DND-41 (cell line): ENCODE measurements at regions not wholly inside any gene's neighbourhood (a gene's known extent, or its start where the extent isn't known, plus 50 kb on each side); places are given as distances from the start of the nearest gene placed in this dataset.

Source experiments
- ATAC-seq: fragments of 200-7000 bp; cut with Tn5 transposase; 3 replicates; pipeline ENCODE4 v1.9.1; 2021; ENCODE audit warnings: low read depth; ENCODE audit not compliant: insufficient read depth
- DNase-seq: peaks from one replicate; pipeline ENCODE4 v3.0.0-alpha.2; 2020
- H2AFZ ChIP-seq: 2 replicates; pipeline ENCODE4 v1.6.0; 2012; ENCODE audit warnings: low read depth, low read length
- H3K27ac ChIP-seq: 2 replicates; pipeline ENCODE4 v1.5.1; 2012; ENCODE audit warnings: low read length, inconsistent platforms
- H3K27me3 ChIP-seq: fragments of 200-600 bp; sonication (generic); 2 replicates; pipeline ENCODE4 v1.6.0; 2012; ENCODE audit warnings: low read length, mild to moderate bottlenecking, inconsistent platforms; ENCODE audit not compliant: insufficient read depth, poor library complexity
- H3K36me3 ChIP-seq: 2 replicates; pipeline ENCODE4 v1.5.1; 2012; ENCODE audit warnings: low read length, inconsistent platforms; ENCODE audit not compliant: insufficient read depth
- H3K4me1 ChIP-seq: 2 replicates; pipeline ENCODE4 v1.5.1; 2012; ENCODE audit warnings: mild to moderate bottlenecking, low read length; ENCODE audit not compliant: insufficient read depth
- H3K4me2 ChIP-seq: 2 replicates; pipeline ENCODE4 v1.6.0; 2012; ENCODE audit warnings: mild to moderate bottlenecking, moderate library complexity, low read length, inconsistent platforms; ENCODE audit not compliant: insufficient read depth
- H3K4me3 ChIP-seq, 2 experiments: fragments of 200-600 bp in 1 of 2; shearing (Covaris generic) in 1 of 2; 2 replicates each; pipeline ENCODE4 v1.5.1; 2012 to 2016; ENCODE audit warnings: inconsistent platforms in 2 of 2, low read length in 2 of 2, mild to moderate bottlenecking in 2 of 2, low read depth in 1 of 2, moderate library complexity in 1 of 2
- H3K79me2 ChIP-seq: 2 replicates; pipeline ENCODE4 v1.6.0; 2012; ENCODE audit warnings: low read length, inconsistent platforms; ENCODE audit not compliant: insufficient read depth
- H3K9ac ChIP-seq: 2 replicates; pipeline ENCODE4 v1.6.0; 2012; ENCODE audit warnings: low read depth, mild to moderate bottlenecking, inconsistent platforms, low read length, moderate library complexity
- H3K9me3 ChIP-seq: 2 replicates; pipeline ENCODE4 v1.5.1; 2012; ENCODE audit warnings: low read length, moderate library complexity, mild to moderate bottlenecking, inconsistent platforms; ENCODE audit not compliant: insufficient read depth, severe bottlenecking
- H4K20me1 ChIP-seq: 2 replicates; pipeline ENCODE4 v1.6.0; 2012; ENCODE audit warnings: low read length; ENCODE audit not compliant: insufficient read depth
- EZH2 ChIP-seq: IDR thresholded peaks from 3 replicates; pipeline ENCODE4 v1.6.1; 2012; ENCODE audit warnings: borderline replicate concordance, low read depth, mild to moderate bottlenecking, moderate library complexity, low read length, inconsistent platforms; ENCODE audit not compliant: severe bottlenecking
- TF ChIP-seq, protein P1 (sequence below): IDR thresholded peaks from 2 replicates; pipeline ENCODE4 v1.5.1; 2012; ENCODE audit warnings: borderline replicate concordance, low read length, moderate library complexity, mild to moderate bottlenecking; ENCODE audit not compliant: poor library complexity, severe bottlenecking; ENCODE audit errors: extremely low read depth

DNA sequence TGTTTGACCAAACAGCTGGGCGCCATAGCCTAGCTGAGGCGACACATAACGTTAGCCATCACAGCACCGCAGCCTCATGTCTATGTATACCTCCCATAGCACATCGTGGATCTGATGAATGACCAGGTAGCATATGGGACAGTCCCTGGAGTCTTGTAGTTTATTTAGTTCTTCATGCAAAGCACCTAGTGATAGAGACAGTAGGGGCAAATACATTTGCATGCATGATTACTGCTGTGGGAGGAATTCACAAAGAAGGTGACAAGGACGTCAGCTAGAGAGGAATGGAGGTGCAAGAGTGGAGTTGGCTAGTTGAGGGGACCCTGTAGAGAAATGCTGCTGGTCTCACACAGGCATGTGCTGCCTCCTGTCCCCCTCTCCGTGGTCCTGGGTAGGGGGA is 478.9 kb upstream of the HS6ST1 start:
- no peak overlapping the region for H3K4me3 ChIP-seq
- H3K4me1 ChIP-seq = no peaks in the 10 kb centered on the region
- no peak overlapping the region for H3K4me2 ChIP-seq
- H3K79me2 ChIP-seq = no peaks in the 10 kb centered on the region
- H3K9ac ChIP-seq = no peak overlapping the region
- no peaks in the 10 kb centered on the region for H3K27me3 ChIP-seq
- ATAC-seq = no peak
- TF ChIP-seq, protein P1, sequence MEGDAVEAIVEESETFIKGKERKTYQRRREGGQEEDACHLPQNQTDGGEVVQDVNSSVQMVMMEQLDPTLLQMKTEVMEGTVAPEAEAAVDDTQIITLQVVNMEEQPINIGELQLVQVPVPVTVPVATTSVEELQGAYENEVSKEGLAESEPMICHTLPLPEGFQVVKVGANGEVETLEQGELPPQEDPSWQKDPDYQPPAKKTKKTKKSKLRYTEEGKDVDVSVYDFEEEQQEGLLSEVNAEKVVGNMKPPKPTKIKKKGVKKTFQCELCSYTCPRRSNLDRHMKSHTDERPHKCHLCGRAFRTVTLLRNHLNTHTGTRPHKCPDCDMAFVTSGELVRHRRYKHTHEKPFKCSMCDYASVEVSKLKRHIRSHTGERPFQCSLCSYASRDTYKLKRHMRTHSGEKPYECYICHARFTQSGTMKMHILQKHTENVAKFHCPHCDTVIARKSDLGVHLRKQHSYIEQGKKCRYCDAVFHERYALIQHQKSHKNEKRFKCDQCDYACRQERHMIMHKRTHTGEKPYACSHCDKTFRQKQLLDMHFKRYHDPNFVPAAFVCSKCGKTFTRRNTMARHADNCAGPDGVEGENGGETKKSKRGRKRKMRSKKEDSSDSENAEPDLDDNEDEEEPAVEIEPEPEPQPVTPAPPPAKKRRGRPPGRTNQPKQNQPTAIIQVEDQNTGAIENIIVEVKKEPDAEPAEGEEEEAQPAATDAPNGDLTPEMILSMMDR = no peak
- no peak for TF ChIP-seq EZH2
- H3K9me3 ChIP-seq = no peaks in the 10 kb centered on the region
- H3K36me3 ChIP-seq = no peaks in the 10 kb centered on the region
- H4K20me1 ChIP-seq = no peaks in the 10 kb centered on the region; the same call in 1 of the 2 replicates
- H3K27ac ChIP-seq = no peak overlapping the region
- DNase-seq = no peak
- H2AFZ ChIP-seq = no peak overlapping the region

DNA sequence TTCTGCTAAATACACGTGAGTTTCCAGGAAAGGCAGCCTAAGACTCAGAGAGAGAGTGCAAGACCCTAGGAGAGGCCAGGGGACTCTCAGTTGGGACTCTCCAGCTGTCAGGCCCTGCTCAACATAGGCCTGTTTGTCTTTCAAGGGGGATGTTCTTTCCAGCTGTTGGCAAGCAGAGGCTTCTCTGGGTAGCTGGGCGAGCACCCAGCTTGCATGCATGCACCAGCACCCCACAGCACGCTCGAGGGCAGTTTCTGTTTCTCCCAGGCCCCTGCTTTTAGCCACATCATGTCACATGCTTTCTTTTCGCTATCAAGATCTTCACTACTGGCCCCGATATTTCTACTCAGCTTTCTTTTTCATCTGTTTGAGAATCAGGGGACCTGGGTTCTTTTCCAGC is 479.3 kb upstream of the HS6ST1 start:
- H4K20me1 ChIP-seq = no peaks in the 10 kb centered on the region; the same call in 1 of the 2 replicates
- ATAC-seq = 0 out of 3 replicates have a peak, but pooled peaks have one; percentile 22
- H3K4me2 ChIP-seq = no peak overlapping the region

DNA sequence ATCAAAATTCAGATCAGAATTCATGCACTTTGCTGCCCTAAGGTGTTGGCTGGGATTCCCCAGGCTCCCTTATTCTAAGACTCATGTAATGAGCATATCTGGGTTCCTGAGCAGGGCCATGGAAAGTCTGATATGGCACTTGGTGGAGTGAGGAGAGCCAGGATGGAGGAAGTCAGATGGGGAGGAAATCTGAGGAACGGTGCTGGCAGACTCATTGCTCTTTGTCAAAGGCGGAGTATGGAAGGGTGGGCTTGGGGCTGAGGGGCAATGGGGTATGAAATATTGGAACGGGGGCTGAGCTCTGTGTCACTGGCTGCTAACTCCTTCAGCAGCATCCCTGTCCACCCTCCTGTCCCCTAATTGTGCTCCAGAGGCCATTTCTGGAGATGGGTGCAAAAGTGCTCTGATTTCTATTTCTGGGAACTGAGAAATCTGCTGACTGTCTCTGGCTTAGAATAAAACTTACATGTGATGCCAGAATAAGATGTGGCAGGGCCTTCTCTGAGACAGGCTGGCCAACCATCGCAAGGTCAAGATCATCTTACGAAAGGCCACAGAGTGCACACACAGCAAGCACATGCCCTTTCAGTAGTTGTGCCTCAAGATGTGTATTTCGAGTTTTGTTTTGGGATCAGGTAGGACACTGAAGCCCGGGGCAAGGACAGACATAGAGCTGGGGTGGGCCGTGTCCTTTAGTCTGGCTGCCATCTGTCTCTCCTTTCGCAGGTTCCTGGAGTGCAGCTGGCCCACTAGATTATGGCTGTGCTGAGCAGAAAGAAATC is 480.0 kb upstream of the HS6ST1 start:
- Histone ChIP-seq H4K20me1 (no peaks in the 10 kb centered on the region; the same call in 1 of the 2 replicates), H2AFZ (no peak overlapping the region), H3K79me2 (no peaks in the 10 kb centered on the region), H3K27ac (no peak overlapping the region), H3K36me3 (no peaks in the 10 kb centered on the region), H3K4me2 (no peak overlapping the region), H3K9me3 (no peaks in the 10 kb centered on the region), H3K27me3 (peaks cover 11% of the 10 kb centered on the region), H3K4me1 (no peaks in the 10 kb centered on the region), H3K9ac (no peak overlapping the region), H3K4me3 (no peak overlapping the region)
- ATAC-seq = no peak
- no peak for DNase-seq
- TF ChIP-seq, protein P1 = no peak
- no peak for TF ChIP-seq EZH2

More for the DNA sequence above, 479.3 kb upstream of the HS6ST1 start:
- peaks cover 3% of the 10 kb centered on the region for H3K27me3 ChIP-seq
- no peak overlapping the region for H3K27ac ChIP-seq
- H3K9ac ChIP-seq = no peak overlapping the region
- TF ChIP-seq, protein P1 = no peak
- no peak for TF ChIP-seq EZH2
- no peaks in the 10 kb centered on the region for H3K79me2 ChIP-seq
- H2AFZ ChIP-seq = no peak overlapping the region
- no peaks in the 10 kb centered on the region for H3K36me3 ChIP-seq
- H3K4me3 ChIP-seq = no peak overlapping the region
- H3K4me1 ChIP-seq = no peaks in the 10 kb centered on the region
- no peak for DNase-seq
- H3K9me3 ChIP-seq = no peaks in the 10 kb centered on the region
